ENCODE measurements at regions not wholly inside any gene's neighbourhood (a gene's known extent, or its start where the extent isn't known, plus 50 kb on each side); places are given as distances from the start of the nearest gene placed in this dataset.

DNA sequence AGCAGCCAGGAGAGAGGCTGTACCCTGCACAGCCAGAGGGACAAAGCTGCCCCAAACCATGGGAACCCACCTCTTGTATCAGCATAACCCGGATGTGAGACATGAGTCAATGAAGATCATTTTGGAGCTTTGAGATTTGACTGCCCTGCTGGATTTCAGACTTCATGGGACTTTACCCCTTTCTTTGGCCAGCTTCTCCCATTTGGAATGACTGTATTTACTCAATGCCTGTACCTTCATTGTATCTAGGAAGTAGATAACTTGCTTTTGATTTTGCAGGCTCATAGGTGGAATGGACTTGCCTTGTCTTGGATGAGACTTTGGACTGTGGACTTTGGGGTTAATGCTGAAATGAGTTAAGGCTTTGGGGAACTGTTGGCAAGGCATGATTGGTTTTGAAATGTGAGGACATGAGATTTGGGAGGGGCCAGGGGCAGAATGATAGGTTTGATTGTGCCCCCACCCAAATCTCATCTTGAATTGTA lies 616.2 kb downstream of the RWDD3 start:
- ATAC-seq (no peak), DNase-seq (ENCODE audit: extremely low read depth in 1 of 4, low spot score in 3 of 4) (no peak), FAIRE-seq (no peak)
- Histone ChIP-seq H3K4me3 (no peak overlapping the region), H3K4me1 (replicated peaks in 1 of 2; ENCODE audit: control insufficient read depth in 2 of 2, insufficient read depth in 2 of 2, low read length in 2 of 2) (no peaks in the 10 kb centered on the region), H3K4me2 (ENCODE audit: insufficient read depth, low read length) (no peak overlapping the region), H3K36me3 (ENCODE audit: control insufficient read depth, insufficient read depth, low read length) (no peaks in the 10 kb centered on the region), H3K9me1 (ENCODE audit: control insufficient read depth, insufficient read depth, low read length) (no peaks in the 10 kb centered on the region), H2AFZ (ENCODE audit: low read depth, low read length) (no peak overlapping the region), H3K9ac (ENCODE audit: insufficient read depth in 1 of 2, low read depth in 2 of 2, low read length in 2 of 2) (no peak overlapping the region), H4K20me1 (replicated peaks; ENCODE audit: control insufficient read depth, insufficient read depth, low read length) (no peaks in the 10 kb centered on the region), H3K79me2 (ENCODE audit: control insufficient read depth, insufficient read depth, low read length) (no peaks in the 10 kb centered on the region), H3K27me3 (ENCODE audit: control insufficient read depth in 2 of 2, insufficient read depth in 2 of 2, low read length in 2 of 2) (no peaks in the 10 kb centered on the region), H3K27ac (ENCODE audit: extremely low read depth, low read depth, low read length) (no peak overlapping the region), H3K9me3 (replicated peaks; ENCODE audit: control insufficient read depth, insufficient read depth, low read depth, low read length) (no peaks in the 10 kb centered on the region)
- ChIA-PET POLR2A (no interaction called here), CTCF (ENCODE audit: low intra/inter-chr PET ratio) (no interaction called here)
- intact Hi-C loops (cut with micrococcal nuclease) (no loop called here), in situ Hi-C loops (cut with MboI) (no loop called here)
- WGBS (ENCODE audit: insufficient coverage, low coverage, missing lambda C conversion rate), result 0% methylated on average over 1 of the region's 1 CpG
- BruUV-seq (replicated peaks), result no TSS peak
- TF ChIP-seq EWSR1 (IDR thresholded peaks at IDR 0.05; ENCODE audit: borderline replicate concordance, low read depth, partially characterized antibody) (no peak), ZNF133 (CRISPR knock-in tag; IDR thresholded peaks at IDR 0.05) (no peak)

- no peak for FAIRE-seq
- Histone ChIP-seq H3K27me3 (ENCODE audit: control insufficient read depth in 2 of 2, insufficient read depth in 2 of 2, low read length in 2 of 2) (no peaks in the 10 kb centered on the region), H3K9ac (ENCODE audit: insufficient read depth in 1 of 2, low read depth in 2 of 2, low read length in 2 of 2) (no peak overlapping the region), H2AFZ (ENCODE audit: low read depth, low read length) (no peak overlapping the region), H3K9me3 (replicated peaks; ENCODE audit: control insufficient read depth, insufficient read depth, low read depth, low read length) (no peaks in the 10 kb centered on the region), H3K79me2 (ENCODE audit: control insufficient read depth, insufficient read depth, low read length) (no peaks in the 10 kb centered on the region), H3K27ac (ENCODE audit: extremely low read depth, low read depth, low read length) (no peak overlapping the region), H3K9me1 (ENCODE audit: control insufficient read depth, insufficient read depth, low read length) (no peaks in the 10 kb centered on the region), H4K20me1 (replicated peaks; ENCODE audit: control insufficient read depth, insufficient read depth, low read length) (no peaks in the 10 kb centered on the region), H3K36me3 (ENCODE audit: control insufficient read depth, insufficient read depth, low read length) (no peaks in the 10 kb centered on the region), H3K4me3 (no peak overlapping the region), H3K4me2 (ENCODE audit: insufficient read depth, low read length) (no peak overlapping the region), H3K4me1 (replicated peaks in 1 of 2; ENCODE audit: control insufficient read depth in 2 of 2, insufficient read depth in 2 of 2, low read length in 2 of 2) (no peaks in the 10 kb centered on the region)
- intact Hi-C loops (cut with micrococcal nuclease) (no loop called here), in situ Hi-C loops (cut with MboI) (no loop called here)
- WGBS (ENCODE audit: insufficient coverage, low coverage, missing lambda C conversion rate), result 0% methylated on average over 3 of the region's 3 CpGs
- ChIA-PET POLR2A (no interaction called here), CTCF (ENCODE audit: low intra/inter-chr PET ratio) (no interaction called here)
- no peak for ATAC-seq
- no TSS peak for BruUV-seq (replicated peaks)
- no peak for DNase-seq (ENCODE audit: extremely low read depth in 1 of 4, low spot score in 3 of 4)
- TF ChIP-seq, protein P1, sequence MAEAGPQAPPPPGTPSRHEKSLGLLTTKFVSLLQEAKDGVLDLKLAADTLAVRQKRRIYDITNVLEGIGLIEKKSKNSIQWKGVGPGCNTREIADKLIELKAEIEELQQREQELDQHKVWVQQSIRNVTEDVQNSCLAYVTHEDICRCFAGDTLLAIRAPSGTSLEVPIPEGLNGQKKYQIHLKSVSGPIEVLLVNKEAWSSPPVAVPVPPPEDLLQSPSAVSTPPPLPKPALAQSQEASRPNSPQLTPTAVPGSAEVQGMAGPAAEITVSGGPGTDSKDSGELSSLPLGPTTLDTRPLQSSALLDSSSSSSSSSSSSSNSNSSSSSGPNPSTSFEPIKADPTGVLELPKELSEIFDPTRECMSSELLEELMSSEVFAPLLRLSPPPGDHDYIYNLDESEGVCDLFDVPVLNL (CRISPR knock-in tag; IDR thresholded peaks at IDR 0.05; ENCODE audit: low read depth), result no peak
- no peak for TF ChIP-seq ATF1 (CRISPR knock-in tag; IDR thresholded peaks at IDR 0.05)
- TF ChIP-seq ATF1 (tag; IDR thresholded peaks at IDR 0.05), result no peak
- TF ChIP-seq CEBPG (CRISPR knock-in tag; IDR thresholded peaks at IDR 0.05), result no peak
- TF ChIP-seq CEBPG (tag; conservative IDR thresholded peaks at IDR 0.05 in 1 of 2, IDR thresholded peaks at IDR 0.05 in 1 of 2), result no peak
- TF ChIP-seq ZNF445 (CRISPR knock-in tag; IDR thresholded peaks at IDR 0.05; ENCODE audit: low read depth), result no peak
- TF ChIP-seq, protein P2, sequence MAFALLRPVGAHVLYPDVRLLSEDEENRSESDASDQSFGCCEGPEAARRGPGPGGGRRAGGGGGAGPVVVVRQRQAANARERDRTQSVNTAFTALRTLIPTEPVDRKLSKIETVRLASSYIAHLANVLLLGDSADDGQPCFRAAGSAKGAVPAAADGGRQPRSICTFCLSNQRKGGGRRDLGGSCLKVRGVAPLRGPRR (CRISPR knock-in tag; IDR thresholded peaks at IDR 0.05), result no peak
- TF ChIP-seq ZFP1 (CRISPR knock-in tag; IDR thresholded peaks at IDR 0.05), result no peak
- no peak for TF ChIP-seq RCOR1 (IDR thresholded peaks at IDR 0.05; ENCODE audit: borderline replicate concordance in 1 of 2, low read depth in 2 of 2, low read length in 2 of 2)
- no peak for TF ChIP-seq HNRNPH1 (optimal IDR thresholded peaks at IDR 0.05; ENCODE audit: low read depth, low read length)
- no peak for TF ChIP-seq DLX4 (CRISPR knock-in tag; IDR thresholded peaks at IDR 0.05)
- TF ChIP-seq LEF1 (IDR thresholded peaks at IDR 0.05), result no peak
- no peak for TF ChIP-seq DNMT1 (IDR thresholded peaks at IDR 0.05)
- TF ChIP-seq SMAD1 (IDR thresholded peaks at IDR 0.05; ENCODE audit: low read depth, low read length, partially characterized antibody), result no peak
- no peak for TF ChIP-seq ZNF644 (tag; IDR thresholded peaks at IDR 0.05; ENCODE audit: low read depth)
These were observed 616.8 kb downstream of the RWDD3 start for GRCh38 chr1:95850763-95851162.
